A549 (cell line): ENCODE measurements at regions not wholly inside any gene's neighbourhood (a gene's known extent, or its start where the extent isn't known, plus 50 kb on each side); places are given as distances from the start of the nearest gene placed in this dataset.

Experiments
- CHD4 ChIP-seq: fragments of 200-600 bp; sonication (generic); IDR thresholded peaks from 2 replicates; pipeline ENCODE4 v1.6.1; 2016; ENCODE audit warnings: antibody characterized with exemption, mild to moderate bottlenecking, borderline replicate concordance
- CTCF ChIP-seq: fragments of >200 bp; sonication (Bioruptor Twin); formaldehyde crosslinking; IDR thresholded peaks from 3 replicates; pipeline ENCODE4 v1.5.1; 2016
- NPAS2 ChIP-seq: fragments of 250-450 bp; sonication (Bioruptor Pico); IDR thresholded peaks from 2 replicates; pipeline ENCODE4 v1.8.0; 2022; ENCODE audit warnings: mild to moderate bottlenecking, moderate library complexity, borderline replicate concordance
- RFX5 ChIP-seq: fragments of 450-650 bp; IDR thresholded peaks from 2 replicates; pipeline ENCODE4 v1.7.1; 2014; ENCODE audit warnings: antibody characterized with exemption, mild to moderate bottlenecking, moderate library complexity

DNA sequence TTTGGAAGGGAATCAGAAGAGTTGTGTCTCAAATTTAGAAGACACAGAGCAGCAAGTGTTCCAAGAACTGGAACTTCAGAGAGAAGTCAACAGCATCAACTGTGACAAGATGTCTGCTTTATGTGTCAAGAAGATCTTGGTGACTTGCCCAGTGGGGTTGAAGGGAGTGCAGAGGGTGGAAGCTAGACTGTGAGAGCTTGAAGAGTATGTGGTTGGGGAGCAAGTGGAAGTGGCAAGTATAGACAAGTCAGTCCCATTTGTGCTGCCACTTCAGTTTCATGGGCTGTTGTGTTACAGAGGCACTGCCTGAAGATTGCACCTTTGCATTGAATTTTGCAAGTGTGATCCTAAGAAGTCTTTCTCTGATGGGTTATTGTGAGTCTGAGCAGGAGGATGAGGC lies 68.7 kb upstream of the MC2R start:
- no peak for TF ChIP-seq CTCF
- no peak for TF ChIP-seq CHD4
- TF ChIP-seq NPAS2 (CRISPR knock-in tag), result no peak
- no peak for TF ChIP-seq RFX5
